T-cell (primary cell): ENCODE measurements at regions not wholly inside any gene's neighbourhood (a gene's known extent, or its start where the extent isn't known, plus 50 kb on each side); places are given as distances from the start of the nearest gene placed in this dataset.

Experiments
- ATAC-seq, 4 experiments: fragments of 200-7000 bp in 3 of 4; fragments of 150-1000 bp in 1 of 4; cut with Tn5 transposase; replicated peaks in 1 of 4; 1 replicate in 3 of 4; 2 replicates in 1 of 4; pipeline ENCODE4 v1.10.0; 2021; ENCODE audit warnings: moderate library complexity in 3 of 4, mild to moderate bottlenecking in 2 of 4, moderate number of reproducible peaks in 1 of 4
- CTCF ChIA-PET, 2 donors: fragments of 300-600 bp; sonication (Branson Sonifier 250); formaldehyde crosslinking; loops; one replicate each; lab custom pipeline; 2022; ENCODE audit warnings: antibody characterized with exemption in 2 of 2; lab: Charles Lee
- POLR2A ChIA-PET, 2 donors: fragments of 300-600 bp; sonication (Branson Sonifier 250); formaldehyde crosslinking; loops; one replicate each; lab custom pipeline; 2022; ENCODE audit warnings: antibody characterized with exemption in 2 of 2; lab: Charles Lee
- DNase-seq, 35 experiments: peaks; one replicate each; pipeline versions ENCODE4 v3.0.0 to v3.0.0-alpha.2; 2013 to 2023
- H3K27ac ChIP-seq: one replicate; pipeline ENCODE4 v1.5.1; 2013; ENCODE audit warnings: low read length
- H3K27me3 ChIP-seq, 2 experiments: replicated peaks in 1 of 2; 1 replicate in 1 of 2; 2 replicates in 1 of 2; pipeline versions ENCODE4 v1.6.1 to v1.7.0; 2013; ENCODE audit warnings: low read length in 1 of 2, mixed read lengths in 1 of 2; ENCODE audit not compliant: control insufficient read depth in 2 of 2, insufficient read depth in 2 of 2; ENCODE audit errors: extremely low read depth in 1 of 2
- H3K36me3 ChIP-seq, 2 donors: 1 replicate in 1 of 2; 2 replicates in 1 of 2; pipeline versions ENCODE4 v1.6.1 to v1.7.0; 2013; ENCODE audit warnings: low read length in 1 of 2; ENCODE audit not compliant: control insufficient read depth in 2 of 2, insufficient read depth in 1 of 2; ENCODE audit errors: extremely low read depth in 1 of 2
- H3K4me1 ChIP-seq, 2 experiments: 1 replicate in 1 of 2; 2 replicates in 1 of 2; pipeline versions ENCODE4 v1.6.1 to v1.7.0; 2013; ENCODE audit warnings: low read length in 2 of 2, mixed read lengths in 1 of 2; ENCODE audit not compliant: insufficient read depth in 2 of 2, control insufficient read depth in 1 of 2; ENCODE audit errors: extremely low read depth in 1 of 2
- H3K4me3 ChIP-seq, 2 donors: 1 replicate in 1 of 2; 2 replicates in 1 of 2; pipeline versions ENCODE4 v1.5.1 to v1.7.0; 2013; ENCODE audit warnings: mild to moderate bottlenecking in 2 of 2, low read length in 1 of 2, moderate library complexity in 1 of 2; ENCODE audit not compliant: control insufficient read depth in 1 of 2; ENCODE audit errors: extremely low read depth in 1 of 2
- H3K9me3 ChIP-seq: 2 replicates; pipeline ENCODE4 v1.7.0; 2013
- H3K27ac Mint-ChIP-seq, 2 donors: one replicate each; pipeline ENCODE4 v1.8.0; 2020 to 2021; ENCODE audit warnings: mild to moderate bottlenecking in 2 of 2, mixed read lengths in 2 of 2
- H3K27me3 Mint-ChIP-seq, 2 donors: one replicate each; pipeline ENCODE4 v1.8.0; 2021 to 2022; ENCODE audit warnings: mixed read lengths in 2 of 2
- H3K36me3 Mint-ChIP-seq: one replicate; pipeline ENCODE4 v1.8.0; 2021; ENCODE audit warnings: mixed read lengths
- H3K4me1 Mint-ChIP-seq, 3 donors: one replicate each; pipeline ENCODE4 v1.8.0; 2020 to 2022; ENCODE audit warnings: mixed read lengths in 3 of 3, mild to moderate bottlenecking in 1 of 3
- H3K4me3 Mint-ChIP-seq, 3 donors: one replicate each; pipeline ENCODE4 v1.8.0; 2020 to 2022; ENCODE audit warnings: mild to moderate bottlenecking in 3 of 3, mixed read lengths in 3 of 3, moderate library complexity in 3 of 3
- H3K9me3 Mint-ChIP-seq, 3 donors: one replicate each; pipeline ENCODE4 v1.8.0; 2020 to 2022; ENCODE audit warnings: mixed read lengths in 3 of 3
- whole genome bisulfite sequencing: methylation state at CpG from one replicate; pipeline ENCODE4 v1.1.5; 2013; ENCODE audit warnings: missing lambda C conversion rate; ENCODE audit not compliant: insufficient coverage; 5-methylcytosine and 5-hydroxymethylcytosine counted together

- no peaks in the 10 kb centered on the region for H3K36me3 ChIP-seq
- DNase-seq (no peak), ATAC-seq (no peak)
- no peaks in the 10 kb centered on the region for H3K36me3 Mint-ChIP-seq
- H3K4me1 ChIP-seq = no peaks in the 10 kb centered on the region
- H3K9me3 Mint-ChIP-seq = no peaks in the 10 kb centered on the region
- POLR2A ChIA-PET = no interaction called here
- H3K27me3 Mint-ChIP-seq = peaks cover 6 to 8% of the 10 kb centered on the region in 2 donors
- H3K27ac Mint-ChIP-seq = no peak overlapping the region
- no peaks in the 10 kb centered on the region for H3K9me3 ChIP-seq
- H3K4me3 Mint-ChIP-seq = no peak overlapping the region
- H3K27ac ChIP-seq = no peak overlapping the region
- H3K27me3 ChIP-seq = peaks cover 0 to 2% of the 10 kb centered on the region in 2 experiments
- no peak overlapping the region for H3K4me3 ChIP-seq
- CTCF ChIA-PET = no interaction called here
- no CpG with 5 or more reads among the region's 8 CpGs for WGBS
- H3K4me1 Mint-ChIP-seq = no peaks in the 10 kb centered on the region
Observed at GRCh38 chr18:45241982-45242565, 373.2 kb upstream of the SLC14A2 start.

- Histone ChIP-seq H3K9me3 (no peaks in the 10 kb centered on the region), H3K27me3 (peaks cover 0 to 2% of the 10 kb centered on the region in 2 experiments), H3K4me1 (no peaks in the 10 kb centered on the region), H3K36me3 (no peaks in the 10 kb centered on the region), H3K4me3 (no peak overlapping the region), H3K27ac (no peak overlapping the region)
- no peaks in the 10 kb centered on the region for H3K9me3 Mint-ChIP-seq
- H3K4me1 Mint-ChIP-seq = no peaks in the 10 kb centered on the region
- ATAC-seq = no peak
- CTCF ChIA-PET = no interaction called here
- 72% methylated on average over 5 of the region's 7 CpGs for WGBS
- peaks cover 10 to 12% of the 10 kb centered on the region in 2 donors for H3K27me3 Mint-ChIP-seq
- H3K27ac Mint-ChIP-seq = no peak overlapping the region
- DNase-seq = no peak
- POLR2A ChIA-PET = no interaction called here
- H3K36me3 Mint-ChIP-seq = no peaks in the 10 kb centered on the region
- H3K4me3 Mint-ChIP-seq = no peak overlapping the region
Observed at GRCh38 chr18:45243340-45244110, 371.8 kb upstream of the SLC14A2 start.

GRCh38 chr18:45245091-45245511, 370.2 kb upstream of the SLC14A2 start:
- H3K36me3 Mint-ChIP-seq = no peaks in the 10 kb centered on the region
- ATAC-seq (no peak), DNase-seq (no peak)
- no peaks in the 10 kb centered on the region for H3K9me3 Mint-ChIP-seq
- Histone ChIP-seq H3K4me3 (no peak overlapping the region), H3K27me3 (no peaks in the 10 kb centered on the region), H3K9me3 (no peaks in the 10 kb centered on the region), H3K4me1 (no peaks in the 10 kb centered on the region), H3K36me3 (no peaks in the 10 kb centered on the region), H3K27ac (no peak overlapping the region)
- ChIA-PET POLR2A (no interaction called here), CTCF (no interaction called here)
- no peaks in the 10 kb centered on the region for H3K4me1 Mint-ChIP-seq
- no peak overlapping the region for H3K4me3 Mint-ChIP-seq
- peaks cover 7 to 9% of the 10 kb centered on the region in 2 donors for H3K27me3 Mint-ChIP-seq
- 100% methylated on average over 1 of the region's 1 CpG for WGBS
- no peak overlapping the region for H3K27ac Mint-ChIP-seq

- ChIA-PET CTCF (no interaction called here), POLR2A (no interaction called here)
Observed at GRCh38 chr18:45248240-45248903, 366.9 kb upstream of the SLC14A2 start.

GRCh38 chr18:45249246-45249661, 366.0 kb upstream of the SLC14A2 start:
- H3K4me1 ChIP-seq = no peaks in the 10 kb centered on the region
- Mint-ChIP-seq H3K4me1 (no peaks in the 10 kb centered on the region), H3K27me3 (peaks cover 4% of the 10 kb centered on the region in 2 donors), H3K9me3 (no peaks in the 10 kb centered on the region), H3K4me3 (no peak overlapping the region), H3K36me3 (no peaks in the 10 kb centered on the region), H3K27ac (no peak overlapping the region)
- ATAC-seq (no peak), DNase-seq (no peak)
- no peaks in the 10 kb centered on the region for H3K9me3 ChIP-seq
- WGBS = no CpG with 5 or more reads among the region's 1 CpG
- H3K27ac ChIP-seq = no peak overlapping the region
- no peak overlapping the region for H3K4me3 ChIP-seq
- ChIA-PET CTCF (no interaction called here), POLR2A (no interaction called here)
- no peaks in the 10 kb centered on the region for H3K27me3 ChIP-seq
- no peaks in the 10 kb centered on the region for H3K36me3 ChIP-seq

More at GRCh38 chr18:45248240-45248903, 366.9 kb upstream of the SLC14A2 start:
- H3K27me3 ChIP-seq = no peaks in the 10 kb centered on the region
- no peak for ATAC-seq
- Mint-ChIP-seq H3K4me1 (no peaks in the 10 kb centered on the region), H3K27ac (no peak overlapping the region), H3K4me3 (no peak overlapping the region), H3K36me3 (no peaks in the 10 kb centered on the region), H3K27me3 (peaks cover 4% of the 10 kb centered on the region in 2 donors), H3K9me3 (no peaks in the 10 kb centered on the region)
- H3K36me3 ChIP-seq = no peaks in the 10 kb centered on the region
- 86% methylated on average over 2 of the region's 6 CpGs for WGBS
- no peak overlapping the region for H3K27ac ChIP-seq
- H3K4me1 ChIP-seq = no peaks in the 10 kb centered on the region
- no peak overlapping the region for H3K4me3 ChIP-seq
- H3K9me3 ChIP-seq = no peaks in the 10 kb centered on the region
- DNase-seq = no peak

- CTCF ChIA-PET = interaction anchor here in 1 of 2 donors (0.7 kb wide), 1 partner anchor 121 kb away, joined by 4 read pairs; no protein-coding TSS in a partner anchor
- DNase-seq (no peak), ATAC-seq (no peak)
- no peak overlapping the region for H3K4me3 Mint-ChIP-seq
- Histone ChIP-seq H3K36me3 (no peaks in the 10 kb centered on the region), H3K27ac (no peak overlapping the region), H3K4me3 (no peak overlapping the region), H3K9me3 (no peaks in the 10 kb centered on the region), H3K4me1 (no peaks in the 10 kb centered on the region), H3K27me3 (peaks cover 0 to 2% of the 10 kb centered on the region in 2 experiments)
- no peaks in the 10 kb centered on the region for H3K4me1 Mint-ChIP-seq
- peaks cover 4 to 9% of the 10 kb centered on the region in 2 donors for H3K27me3 Mint-ChIP-seq
- no peak overlapping the region for H3K27ac Mint-ChIP-seq
- H3K36me3 Mint-ChIP-seq = no peaks in the 10 kb centered on the region
- H3K9me3 Mint-ChIP-seq = no peaks in the 10 kb centered on the region
- 100% methylated on average over 1 of the region's 3 CpGs for WGBS
- POLR2A ChIA-PET = no interaction called here
Observed at GRCh38 chr18:45250479-45250878, 364.8 kb upstream of the SLC14A2 start.
